Mesendoderm (in vitro differentiated cells): ENCODE measurements at regions not wholly inside any gene's neighbourhood (a gene's known extent, or its start where the extent isn't known, plus 50 kb on each side); places are given as distances from the start of the nearest gene placed in this dataset.

Source experiments
- DNase-seq: peaks from one replicate; pipeline ENCODE4 v3.0.0; 2013
- H2AK5ac ChIP-seq: 2 replicates; pipeline ENCODE4 v1.6.1; 2013; ENCODE audit warnings: low read length, inconsistent platforms
- H2BK120ac ChIP-seq: 2 replicates; pipeline ENCODE4 v1.6.1; 2013; ENCODE audit warnings: low read depth, mild to moderate bottlenecking, low read length, moderate library complexity, mixed read lengths
- H2BK15ac ChIP-seq: replicated peaks from 2 replicates; pipeline ENCODE4 v1.6.1; 2013; ENCODE audit warnings: low read depth, mild to moderate bottlenecking, moderate library complexity
- H2BK5ac ChIP-seq: 2 replicates; pipeline ENCODE4 v1.6.1; 2013; ENCODE audit warnings: low read length, inconsistent platforms
- H3K18ac ChIP-seq: 2 replicates; pipeline ENCODE4 v1.6.1; 2013; ENCODE audit warnings: mild to moderate bottlenecking, low read length, mixed read lengths
- H3K23ac ChIP-seq: one replicate; pipeline ENCODE4 v1.6.1; 2013; ENCODE audit warnings: low read length
- H3K27ac ChIP-seq: 2 replicates; pipeline ENCODE4 v1.5.1; 2013; ENCODE audit warnings: low read depth, mild to moderate bottlenecking, inconsistent platforms, low read length, moderate library complexity
- H3K27me3 ChIP-seq: 2 replicates; pipeline ENCODE4 v1.6.1; 2013; ENCODE audit warnings: low read length, control low read depth, mild to moderate bottlenecking, inconsistent platforms; ENCODE audit not compliant: insufficient read depth, poor library complexity
- H3K36me3 ChIP-seq: 2 replicates; pipeline ENCODE4 v1.6.1; 2013; ENCODE audit warnings: low read length, inconsistent platforms; ENCODE audit not compliant: control insufficient read depth, insufficient read depth
- H3K4ac ChIP-seq: one replicate; pipeline ENCODE4 v1.6.1; 2013; ENCODE audit warnings: low read depth, mild to moderate bottlenecking, low read length, moderate library complexity
- H3K4me1 ChIP-seq: 2 replicates; pipeline ENCODE4 v1.6.1; 2013; ENCODE audit warnings: low read depth, low read length, inconsistent platforms; ENCODE audit not compliant: control insufficient read depth
- H3K4me2 ChIP-seq: 2 replicates; pipeline ENCODE4 v1.6.1; 2013; ENCODE audit warnings: low read length
- H3K4me3 ChIP-seq: 2 replicates; pipeline ENCODE4 v1.5.1; 2013; ENCODE audit warnings: mild to moderate bottlenecking, low read length
- H3K56ac ChIP-seq: one replicate; pipeline ENCODE4 v1.6.1; 2013; ENCODE audit warnings: low read length
- H3K79me1 ChIP-seq: 2 replicates; pipeline ENCODE4 v1.6.1; 2013; ENCODE audit warnings: low read length, inconsistent platforms
- H3K79me2 ChIP-seq: 2 replicates; pipeline ENCODE4 v1.6.1; 2013; ENCODE audit warnings: mild to moderate bottlenecking, low read length; ENCODE audit not compliant: control insufficient read depth, insufficient read depth
- H3K9ac ChIP-seq: 2 replicates; pipeline ENCODE4 v1.6.1; 2013; ENCODE audit warnings: low read length, inconsistent platforms
- H4K5ac ChIP-seq: one replicate; pipeline ENCODE4 v1.6.1; 2013; ENCODE audit warnings: low read length
- H4K8ac ChIP-seq: one replicate; pipeline ENCODE4 v1.6.1; 2013; ENCODE audit warnings: low read depth, mild to moderate bottlenecking, control low read depth, low read length, moderate library complexity
- WGBS: extraction: QIAGEN DNeasy Blood & Tissue Kit; methylation state at CpG from one replicate; pipeline ENCODE4 v1.1.7; 2013; ENCODE audit warnings: low lambda C conversion rate, missing lambda C conversion rate; ENCODE audit not compliant: insufficient coverage; ENCODE audit errors: extremely low coverage; 5-methylcytosine and 5-hydroxymethylcytosine counted together

- Histone ChIP-seq H3K4ac (no peak overlapping the region), H3K23ac (no peak overlapping the region), H3K4me2 (no peak overlapping the region), H3K27ac (no peak overlapping the region), H2BK15ac (no peak overlapping the region), H3K79me1 (no peaks in the 10 kb centered on the region), H3K18ac (no peak overlapping the region), H3K27me3 (no peaks in the 10 kb centered on the region), H3K56ac (no peak overlapping the region), H3K9ac (no peak overlapping the region), H2BK5ac (no peak overlapping the region), H2BK120ac (no peak overlapping the region), H3K79me2 (no peaks in the 10 kb centered on the region), H3K4me1 (no peaks in the 10 kb centered on the region), H2AK5ac (no peak overlapping the region), H3K36me3 (no peaks in the 10 kb centered on the region), H4K5ac (no peak overlapping the region), H4K8ac (no peak overlapping the region), H3K4me3 (no peak overlapping the region)
- no peak for DNase-seq
- WGBS: no CpG with 5 or more reads among the region's 4 CpGs
Measured at GRCh38 chr2:153299809-153300208, 178.8 kb downstream of the RPRM start.

GRCh38 chr2:153299217-153299616, 179.3 kb downstream of the RPRM start:
- WGBS: 100% methylated on average over 2 of the region's 3 CpGs
- H2BK5ac ChIP-seq: no peak overlapping the region

GRCh38 chr2:153294199-153294786, 184.3 kb downstream of the RPRM start:
- no peaks in the 10 kb centered on the region for H3K4me1 ChIP-seq
- no CpG with 5 or more reads among the region's 2 CpGs for WGBS

More at GRCh38 chr2:153299217-153299616, 179.3 kb downstream of the RPRM start:
- H2AK5ac ChIP-seq: no peak overlapping the region
- H3K18ac ChIP-seq: no peak overlapping the region
- no peak overlapping the region for H3K56ac ChIP-seq
- H2BK120ac ChIP-seq: no peak overlapping the region
- no peaks in the 10 kb centered on the region for H3K36me3 ChIP-seq
- no peak overlapping the region for H4K5ac ChIP-seq
- H3K4me3 ChIP-seq: no peak overlapping the region
- H3K4me2 ChIP-seq: no peak overlapping the region
- no peak overlapping the region for H3K27ac ChIP-seq
- H4K8ac ChIP-seq: no peak overlapping the region
- no peak overlapping the region for H3K4ac ChIP-seq
- no peak overlapping the region for H3K23ac ChIP-seq
- H3K27me3 ChIP-seq: no peaks in the 10 kb centered on the region
- H3K79me2 ChIP-seq: no peaks in the 10 kb centered on the region
- no peak overlapping the region for H2BK15ac ChIP-seq
- no peaks in the 10 kb centered on the region for H3K79me1 ChIP-seq
- H3K4me1 ChIP-seq: no peaks in the 10 kb centered on the region
- DNase-seq: no peak
- H3K9ac ChIP-seq: no peak overlapping the region

GRCh38 chr2:153291718-153292117, 186.8 kb downstream of the RPRM start:
- no peak overlapping the region for H2BK15ac ChIP-seq
- no peak overlapping the region for H3K4ac ChIP-seq
- H3K79me2 ChIP-seq: no peaks in the 10 kb centered on the region
- H3K23ac ChIP-seq: no peak overlapping the region
- no peaks in the 10 kb centered on the region for H3K4me1 ChIP-seq
- no peak overlapping the region for H2AK5ac ChIP-seq
- no peaks in the 10 kb centered on the region for H3K79me1 ChIP-seq
- H3K9ac ChIP-seq: no peak overlapping the region
- H3K27ac ChIP-seq: no peak overlapping the region
- H3K36me3 ChIP-seq: no peaks in the 10 kb centered on the region
- H4K5ac ChIP-seq: no peak overlapping the region
- H3K27me3 ChIP-seq: no peaks in the 10 kb centered on the region
- H3K4me3 ChIP-seq: no peak overlapping the region
- H4K8ac ChIP-seq: no peak overlapping the region
- no peak overlapping the region for H2BK5ac ChIP-seq
- H2BK120ac ChIP-seq: no peak overlapping the region
- no peak for DNase-seq
- H3K4me2 ChIP-seq: no peak overlapping the region
- WGBS: no CpG with 5 or more reads among the region's 5 CpGs
- no peak overlapping the region for H3K56ac ChIP-seq
- H3K18ac ChIP-seq: no peak overlapping the region

More at GRCh38 chr2:153294199-153294786, 184.3 kb downstream of the RPRM start:
- Histone ChIP-seq H3K36me3 (no peaks in the 10 kb centered on the region), H3K18ac (no peak overlapping the region), H3K56ac (no peak overlapping the region), H3K79me2 (no peaks in the 10 kb centered on the region), H2AK5ac (no peak overlapping the region), H2BK120ac (no peak overlapping the region), H3K79me1 (no peaks in the 10 kb centered on the region), H4K5ac (no peak overlapping the region), H3K27ac (no peak overlapping the region), H3K23ac (no peak overlapping the region), H3K27me3 (no peaks in the 10 kb centered on the region), H3K4ac (no peak overlapping the region), H2BK5ac (no peak overlapping the region), H3K4me2 (no peak overlapping the region), H4K8ac (no peak overlapping the region), H3K9ac (no peak overlapping the region), H2BK15ac (no peak overlapping the region), H3K4me3 (no peak overlapping the region)
- DNase-seq: no peak

- peak overlapping the region; percentile 66 for H3K4me2 ChIP-seq
- H2BK5ac ChIP-seq: no peak overlapping the region
- H3K27me3 ChIP-seq: no peaks in the 10 kb centered on the region
- H3K79me1 ChIP-seq: no peaks in the 10 kb centered on the region
- no peaks in the 10 kb centered on the region for H3K4me1 ChIP-seq
- no peak overlapping the region for H3K18ac ChIP-seq
- H3K4me3 ChIP-seq: no peak overlapping the region
- peak overlapping the region; percentile 78 for H3K56ac ChIP-seq
- H3K79me2 ChIP-seq: no peaks in the 10 kb centered on the region
- H2BK15ac ChIP-seq: no peak overlapping the region
- no peak overlapping the region for H2AK5ac ChIP-seq
- no peak overlapping the region for H2BK120ac ChIP-seq
- no peak overlapping the region for H3K4ac ChIP-seq
- H3K27ac ChIP-seq: no peak overlapping the region
- H3K9ac ChIP-seq: peak overlapping the region; percentile 53
- peak; percentile 84 for DNase-seq
- no peak overlapping the region for H4K5ac ChIP-seq
- H4K8ac ChIP-seq: no peak overlapping the region
- no peaks in the 10 kb centered on the region for H3K36me3 ChIP-seq
- no peak overlapping the region for H3K23ac ChIP-seq
- no CpG with 5 or more reads among the region's 24 CpGs for WGBS
Measured at GRCh38 chr2:153287109-153287801, 191.3 kb downstream of the RPRM start.
